MM.1S (cell line): ENCODE measurements at regions not wholly inside any gene's neighbourhood (a gene's known extent, or its start where the extent isn't known, plus 50 kb on each side); places are given as distances from the start of the nearest gene placed in this dataset.

Experiments used
- DNase-seq: peaks from one replicate; pipeline ENCODE4 v3.0.0-alpha.2; 2015
- H2AFZ ChIP-seq: fragments of 300-600 bp; sonication (generic); 2 replicates; pipeline ENCODE4 v1.6.0; 2016; ENCODE audit warnings: antibody characterized with exemption, low read length
- H3F3A ChIP-seq: fragments of 300-600 bp; sonication (generic); 2 replicates; pipeline ENCODE4 v1.6.1; 2016; ENCODE audit warnings: mild to moderate bottlenecking, antibody characterized with exemption, low read length, moderate library complexity, mixed read lengths; ENCODE audit not compliant: insufficient read depth
- H3K27ac ChIP-seq: fragments of 300-600 bp; sonication (generic); 2 replicates; pipeline ENCODE4 v1.5.1; 2016; ENCODE audit warnings: mild to moderate bottlenecking, low read length
- H3K27me3 ChIP-seq: fragments of 300-600 bp; sonication (generic); replicated peaks from 2 replicates; pipeline ENCODE4 v1.6.0; 2016; ENCODE audit warnings: low read length; ENCODE audit not compliant: insufficient read depth
- H3K36me3 ChIP-seq: fragments of 300-600 bp; sonication (generic); replicated peaks from 2 replicates; pipeline ENCODE4 v1.6.1; 2016; ENCODE audit warnings: mild to moderate bottlenecking, low read length, mixed read lengths; ENCODE audit not compliant: insufficient read depth
- H3K4me1 ChIP-seq: fragments of 300-600 bp; sonication (generic); 2 replicates; pipeline ENCODE4 v1.6.1; 2016; ENCODE audit warnings: low read length, mixed read lengths
- H3K4me2 ChIP-seq: fragments of 300-600 bp; sonication (generic); 2 replicates; pipeline ENCODE4 v1.6.0; 2016; ENCODE audit warnings: low read depth, low read length
- H3K4me3 ChIP-seq: fragments of 300-600 bp; sonication (generic); 2 replicates; pipeline ENCODE4 v1.5.1; 2016; ENCODE audit warnings: low read length, mixed read lengths
- H3K79me2 ChIP-seq: fragments of 300-600 bp; sonication (generic); 2 replicates; pipeline ENCODE4 v1.6.1; 2016; ENCODE audit warnings: mixed run types, low read length, mixed read lengths
- H3K9ac ChIP-seq: fragments of 300-600 bp; sonication (generic); 2 replicates; pipeline ENCODE4 v1.6.1; 2016; ENCODE audit warnings: low read length, mixed read lengths
- H3K9me2 ChIP-seq: fragments of 300-600 bp; sonication (generic); replicated peaks from 2 replicates; pipeline ENCODE4 v1.6.1; 2016; ENCODE audit warnings: mild to moderate bottlenecking, low read length, mixed read lengths; ENCODE audit not compliant: insufficient read depth
- H3K9me3 ChIP-seq: fragments of 300-600 bp; sonication (generic); replicated peaks from 2 replicates; pipeline ENCODE4 v1.6.1; 2016; ENCODE audit warnings: mild to moderate bottlenecking, low read length, mixed read lengths; ENCODE audit not compliant: insufficient read depth
- H4K20me1 ChIP-seq: fragments of 300-600 bp; sonication (generic); 2 replicates; pipeline ENCODE4 v1.6.1; 2016; ENCODE audit warnings: mild to moderate bottlenecking, low read length, moderate library complexity, mixed read lengths; ENCODE audit not compliant: insufficient read depth
- EZH2 ChIP-seq: fragments of 300-600 bp; sonication (generic); optimal IDR thresholded peaks from 2 replicates; pipeline ENCODE3; 2017; ENCODE audit warnings: low read depth, mild to moderate bottlenecking, antibody characterized with exemption, low read length, mixed read lengths
- EZH2phosphoT487 ChIP-seq: fragments of 300-600 bp; sonication (generic); IDR thresholded peaks from 2 replicates; pipeline ENCODE4 v1.6.1; 2018; ENCODE audit warnings: antibody characterized with exemption, low read length
- TF ChIP-seq, protein P1 (sequence below): fragments of 300-600 bp; sonication (generic); IDR thresholded peaks from 2 replicates; pipeline ENCODE4 v1.5.1; 2016; ENCODE audit warnings: antibody characterized with exemption, low read length, mixed read lengths

DNA sequence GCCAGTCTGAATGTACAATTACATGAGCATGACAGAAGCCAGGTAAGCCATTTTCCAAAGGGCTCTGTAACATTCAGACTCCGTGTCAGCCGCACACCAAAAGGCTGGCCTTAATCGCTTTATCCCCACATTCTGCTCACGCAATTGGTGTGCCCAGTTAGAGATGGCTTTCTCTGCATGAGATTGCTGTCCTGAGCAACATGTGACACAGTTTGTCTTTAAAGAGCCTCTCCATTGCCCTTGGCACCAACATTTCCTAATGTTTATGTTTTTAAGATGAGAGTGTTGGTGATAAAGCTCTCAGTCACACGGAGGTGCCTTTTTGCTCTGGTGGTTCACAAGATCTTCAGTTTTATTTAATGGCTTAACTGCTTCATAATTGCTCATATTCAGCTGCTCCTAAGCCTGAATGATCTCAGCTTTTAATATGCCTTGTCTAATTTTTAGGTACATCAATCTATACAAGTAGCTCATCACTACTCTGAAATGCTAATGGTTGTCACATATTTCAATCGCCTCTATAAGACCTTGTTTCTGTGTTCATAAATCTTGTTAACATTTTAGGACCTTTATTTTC lies 164.8 kb upstream of the ACVR2A start:
- H3K27me3 ChIP-seq, result no peaks in the 10 kb centered on the region
- no peak for DNase-seq
- H3K79me2 ChIP-seq, result no peaks in the 10 kb centered on the region
- no peaks in the 10 kb centered on the region for H3K9me2 ChIP-seq
- no peaks in the 10 kb centered on the region for H3F3A ChIP-seq
- H3K4me3 ChIP-seq, result no peak overlapping the region
- H3K36me3 ChIP-seq, result no peaks in the 10 kb centered on the region
- H4K20me1 ChIP-seq, result no peaks in the 10 kb centered on the region
- H3K4me2 ChIP-seq, result no peak overlapping the region
- no peaks in the 10 kb centered on the region for H3K9me3 ChIP-seq
- H3K9ac ChIP-seq, result no peak overlapping the region
- H2AFZ ChIP-seq, result no peak overlapping the region
- H3K4me1 ChIP-seq, result no peaks in the 10 kb centered on the region
- H3K27ac ChIP-seq, result no peak overlapping the region
- TF ChIP-seq EZH2phosphoT487, result no peak
- TF ChIP-seq, protein P1, sequence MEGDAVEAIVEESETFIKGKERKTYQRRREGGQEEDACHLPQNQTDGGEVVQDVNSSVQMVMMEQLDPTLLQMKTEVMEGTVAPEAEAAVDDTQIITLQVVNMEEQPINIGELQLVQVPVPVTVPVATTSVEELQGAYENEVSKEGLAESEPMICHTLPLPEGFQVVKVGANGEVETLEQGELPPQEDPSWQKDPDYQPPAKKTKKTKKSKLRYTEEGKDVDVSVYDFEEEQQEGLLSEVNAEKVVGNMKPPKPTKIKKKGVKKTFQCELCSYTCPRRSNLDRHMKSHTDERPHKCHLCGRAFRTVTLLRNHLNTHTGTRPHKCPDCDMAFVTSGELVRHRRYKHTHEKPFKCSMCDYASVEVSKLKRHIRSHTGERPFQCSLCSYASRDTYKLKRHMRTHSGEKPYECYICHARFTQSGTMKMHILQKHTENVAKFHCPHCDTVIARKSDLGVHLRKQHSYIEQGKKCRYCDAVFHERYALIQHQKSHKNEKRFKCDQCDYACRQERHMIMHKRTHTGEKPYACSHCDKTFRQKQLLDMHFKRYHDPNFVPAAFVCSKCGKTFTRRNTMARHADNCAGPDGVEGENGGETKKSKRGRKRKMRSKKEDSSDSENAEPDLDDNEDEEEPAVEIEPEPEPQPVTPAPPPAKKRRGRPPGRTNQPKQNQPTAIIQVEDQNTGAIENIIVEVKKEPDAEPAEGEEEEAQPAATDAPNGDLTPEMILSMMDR, result no peak
- no peak for TF ChIP-seq EZH2

DNA sequence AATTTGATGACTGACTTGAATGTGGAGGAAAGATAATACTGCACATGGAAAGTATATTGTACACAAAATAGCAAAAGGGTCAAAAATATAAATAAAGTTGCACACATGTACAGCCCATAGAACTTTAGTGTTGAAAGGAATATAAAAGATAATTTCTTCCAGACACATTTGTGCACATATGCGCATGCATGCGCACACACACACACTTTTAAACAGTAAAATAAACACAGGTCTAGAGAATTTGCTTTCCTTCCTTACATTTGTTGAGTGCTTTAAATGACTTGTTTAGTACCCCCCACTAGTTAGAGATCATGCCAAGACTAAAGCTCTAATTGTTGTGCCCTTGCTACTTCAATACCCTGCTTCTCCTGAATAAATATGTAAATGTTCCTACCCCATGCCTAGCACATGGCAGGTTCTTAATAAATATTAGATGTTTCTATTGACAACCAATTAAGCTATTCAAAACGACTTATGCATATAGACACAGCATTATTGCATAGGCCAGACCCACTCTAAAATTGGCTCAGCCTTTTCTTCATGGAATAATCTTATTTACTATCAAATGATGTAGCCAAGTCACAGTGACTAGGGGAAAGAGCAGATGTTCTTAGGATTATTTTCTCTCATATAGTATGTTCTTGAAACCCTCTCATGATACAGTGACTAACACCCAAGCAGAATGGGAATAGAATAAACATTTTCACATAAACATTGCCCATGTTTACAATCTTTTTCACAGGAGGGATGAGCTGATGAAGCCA lies 165.5 kb upstream of the ACVR2A start:
- no peaks in the 10 kb centered on the region for H3K9me2 ChIP-seq
- no peaks in the 10 kb centered on the region for H3F3A ChIP-seq
- H4K20me1 ChIP-seq, result no peaks in the 10 kb centered on the region
- no peak overlapping the region for H3K27ac ChIP-seq
- DNase-seq, result no peak
- H2AFZ ChIP-seq, result no peak overlapping the region
- H3K9ac ChIP-seq, result no peak overlapping the region
- H3K4me2 ChIP-seq, result no peak overlapping the region
- no peaks in the 10 kb centered on the region for H3K36me3 ChIP-seq
- no peaks in the 10 kb centered on the region for H3K4me1 ChIP-seq
- H3K9me3 ChIP-seq, result no peaks in the 10 kb centered on the region
- no peaks in the 10 kb centered on the region for H3K27me3 ChIP-seq
- H3K4me3 ChIP-seq, result no peak overlapping the region
- H3K79me2 ChIP-seq, result no peaks in the 10 kb centered on the region
- TF ChIP-seq, protein P1, result no peak
- TF ChIP-seq EZH2phosphoT487 (no peak), EZH2 (no peak)

DNA sequence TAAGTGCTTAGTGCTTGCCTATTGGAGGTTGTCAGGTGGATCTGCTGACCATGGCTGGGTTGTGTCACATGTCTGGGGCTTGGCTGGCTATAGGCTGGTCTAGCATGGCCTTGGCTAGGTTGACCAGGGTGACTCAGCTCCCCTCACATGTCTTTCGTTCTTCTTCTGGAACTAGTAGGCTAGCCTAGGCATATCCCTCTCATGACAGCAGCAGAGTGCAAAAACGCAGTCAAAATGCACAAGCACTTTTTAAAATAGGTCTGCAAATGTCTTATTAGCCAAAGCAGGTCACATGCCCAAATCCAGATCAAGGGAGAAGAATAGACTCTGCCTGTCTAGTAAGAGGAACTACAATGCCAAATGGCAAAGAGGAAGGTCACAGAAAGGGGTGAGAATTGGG lies 179.7 kb upstream of the ACVR2A start:
- Histone ChIP-seq H3K9me2 (no peaks in the 10 kb centered on the region), H3K4me1 (peaks cover 14% of the 10 kb centered on the region; the same call in 1 of the 2 replicates), H3K79me2 (no peaks in the 10 kb centered on the region), H3K4me2 (no peak overlapping the region), H3K9me3 (no peaks in the 10 kb centered on the region), H3F3A (0 out of 2 replicates have a peak, but pooled peaks cover 4% of the 10 kb centered on the region), H3K9ac (no peak overlapping the region), H3K27ac (no peak overlapping the region), H3K4me3 (no peak overlapping the region), H2AFZ (no peak overlapping the region), H3K27me3 (no peaks in the 10 kb centered on the region), H4K20me1 (no peaks in the 10 kb centered on the region), H3K36me3 (no peaks in the 10 kb centered on the region)
- no peak for DNase-seq
- TF ChIP-seq, protein P1, result no peak
- no peak for TF ChIP-seq EZH2
- TF ChIP-seq EZH2phosphoT487, result no peak
